Vagina (tissue), 2 donors: ENCODE measurements at regions not wholly inside any gene's neighbourhood (a gene's known extent, or its start where the extent isn't known, plus 50 kb on each side); places are given as distances from the start of the nearest gene placed in this dataset.

Experiments
- DNase-seq, 2 donors: peaks; one replicate each; pipeline ENCODE4 v3.0.0-alpha.2; 2017; ENCODE audit errors: extremely low spot score in 2 of 2
- H3K27ac ChIP-seq: fragments of 200-600 bp; sonication (generic); one replicate; pipeline ENCODE4 v1.5.1; 2019
- H3K27me3 ChIP-seq: fragments of 200-600 bp; sonication (generic); one replicate; pipeline ENCODE4 v1.5.1; 2019
- H3K36me3 ChIP-seq, 2 donors: fragments of 200-600 bp; sonication (generic); one replicate each; pipeline ENCODE4 v1.5.1; 2017 to 2019
- H3K4me1 ChIP-seq: fragments of 200-600 bp; sonication (generic); one replicate; pipeline ENCODE4 v1.5.1; 2019
- H3K4me3 ChIP-seq, 2 donors: fragments of 200-600 bp; sonication (generic); 1 replicate in 1 of 2; 2 replicates in 1 of 2; pipeline ENCODE4 v1.5.1; 2016 to 2019
- H3K9me3 ChIP-seq: fragments of 200-600 bp; sonication (generic); one replicate; pipeline ENCODE4 v1.5.1; 2019
- CTCF ChIP-seq, 3 experiments: fragments of 450-650 bp in 2 of 3; fragments of 200-600 bp in 1 of 3; sonication (generic) in 1 of 3; IDR thresholded peaks; one replicate each; pipeline ENCODE4 v1.5.1; 2017 to 2019; ENCODE audit warnings: antibody characterized with exemption in 3 of 3, mild to moderate bottlenecking in 2 of 3, moderate library complexity in 2 of 3
- POLR2A ChIP-seq, 2 donors: fragments of 450-650 bp; IDR thresholded peaks; one replicate each; pipeline ENCODE4 v1.6.1; 2017; ENCODE audit warnings: antibody characterized with exemption in 2 of 2, mild to moderate bottlenecking in 2 of 2, moderate library complexity in 2 of 2
- POLR2AphosphoS5 ChIP-seq, 2 donors: sonication (generic); formaldehyde crosslinking; IDR thresholded peaks; one replicate each; pipeline ENCODE4 v1.9.0; 2017; ENCODE audit warnings: antibody characterized with exemption in 2 of 2, mild to moderate bottlenecking in 2 of 2, low read depth in 1 of 2; ENCODE audit not compliant: insufficient read depth in 1 of 2
- intact Hi-C: fragments of 100-400 bp; cut with DNase I; formaldehyde crosslinking; loops from one replicate; pipeline ENCODE4 v1.15.1; 2023

DNA sequence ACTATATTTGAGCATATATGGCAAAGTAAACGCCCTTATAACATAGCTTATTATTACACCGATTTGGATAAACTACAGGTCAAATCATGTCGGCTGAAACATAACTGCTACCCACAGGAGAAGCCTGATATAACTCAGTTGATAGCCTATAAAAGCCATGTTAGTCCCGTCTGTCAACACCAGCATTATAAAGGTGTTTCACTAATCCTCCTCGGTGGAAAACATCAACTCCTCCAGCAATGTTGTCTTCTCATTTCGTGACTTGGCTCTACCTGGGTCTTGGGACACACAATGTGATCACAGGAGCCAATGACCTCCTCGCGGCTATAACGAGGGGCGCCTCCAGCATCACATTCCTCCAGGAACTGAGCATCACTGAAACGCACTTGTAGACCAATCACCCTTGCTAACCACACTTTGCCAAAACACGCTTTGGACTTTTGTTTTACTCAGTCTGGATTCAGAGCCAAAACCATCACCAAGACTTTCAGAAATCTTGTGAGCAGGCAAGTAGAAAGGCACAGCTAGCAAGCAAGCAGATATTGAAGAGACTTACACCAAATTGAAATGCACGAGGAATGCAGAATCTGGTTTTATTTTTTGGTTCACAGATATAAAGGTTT, 269.7 kb upstream of the NFE2L3 start:
- no peak for DNase-seq
- intact Hi-C loops = no loop called here
- Histone ChIP-seq H3K4me3 (no peak overlapping the region), H3K27me3 (no peaks in the 10 kb centered on the region), H3K4me1 (no peaks in the 10 kb centered on the region), H3K9me3 (no peaks in the 10 kb centered on the region), H3K27ac (no peak overlapping the region), H3K36me3 (no peaks in the 10 kb centered on the region)
- TF ChIP-seq POLR2A (IDR thresholded peaks at IDR 0.05) (no peak), CTCF (IDR thresholded peaks at IDR 0.05) (no peak), POLR2AphosphoS5 (IDR thresholded peaks at IDR 0.05; ENCODE audit: insufficient read depth in 1 of 2, low read depth in 1 of 2) (no peak)

DNA sequence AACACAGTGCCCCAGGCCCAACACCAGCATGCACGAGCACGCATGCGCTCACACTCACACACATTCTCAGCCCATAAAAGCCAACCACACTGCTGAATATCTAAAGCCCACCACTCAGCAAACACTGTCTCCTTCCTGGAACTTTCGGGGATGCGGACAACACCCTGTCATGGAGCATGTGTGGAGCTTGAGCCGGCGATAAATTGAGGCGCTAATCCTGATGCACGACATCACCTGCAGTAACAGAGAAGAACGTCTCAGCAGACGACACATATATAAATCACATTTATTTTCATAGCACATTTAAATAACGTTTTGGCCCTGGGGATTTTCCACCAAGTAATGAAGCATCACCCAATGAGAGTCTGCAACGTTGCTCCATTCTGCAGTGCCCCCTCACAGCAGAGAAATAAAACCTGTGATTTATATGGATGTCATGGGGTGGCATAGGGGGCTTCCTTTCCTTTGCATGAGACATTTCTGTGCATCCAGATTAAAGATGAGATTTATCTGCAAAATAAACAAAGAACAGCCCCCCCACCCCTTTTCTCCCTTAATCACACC, 267.7 kb upstream of the NFE2L3 start:
- no peaks in the 10 kb centered on the region for H3K4me1 ChIP-seq
- H3K9me3 ChIP-seq = no peaks in the 10 kb centered on the region
- intact Hi-C loops = no loop called here
- no peak overlapping the region for H3K4me3 ChIP-seq
- TF ChIP-seq CTCF (IDR thresholded peaks at IDR 0.05) = no peak
- TF ChIP-seq POLR2A (IDR thresholded peaks at IDR 0.05) = no peak
- no peak for TF ChIP-seq POLR2AphosphoS5 (IDR thresholded peaks at IDR 0.05; ENCODE audit: insufficient read depth in 1 of 2, low read depth in 1 of 2)
- DNase-seq = no peak
- no peaks in the 10 kb centered on the region for H3K36me3 ChIP-seq
- no peaks in the 10 kb centered on the region for H3K27me3 ChIP-seq
- H3K27ac ChIP-seq = no peak overlapping the region

DNA sequence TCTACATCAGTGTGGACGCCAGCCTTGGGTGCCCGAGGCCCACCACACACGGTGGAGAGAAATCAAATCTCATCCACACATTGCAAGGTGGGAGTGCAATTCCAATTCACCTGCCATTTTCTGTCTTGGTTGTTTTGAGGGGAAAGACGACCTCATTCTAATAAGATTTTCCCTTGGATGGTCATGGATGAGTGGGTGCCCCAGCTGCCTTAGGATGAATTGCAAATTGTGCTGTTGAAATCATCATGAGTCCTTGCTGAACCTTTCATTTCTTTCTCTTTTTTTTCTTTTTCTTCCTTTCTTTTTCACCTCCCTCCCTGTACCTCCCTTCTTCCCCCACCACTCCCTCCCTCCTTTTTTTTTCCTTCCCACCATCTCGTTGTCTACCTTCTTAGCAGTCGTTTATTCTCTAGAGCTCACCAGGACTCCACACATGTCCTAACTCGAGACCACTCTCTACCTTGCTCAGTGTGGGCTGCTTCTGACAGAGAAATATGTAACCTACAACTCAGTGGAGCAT, 266.9 kb upstream of the NFE2L3 start:
- Histone ChIP-seq H3K36me3 (no peaks in the 10 kb centered on the region), H3K27ac (no peak overlapping the region), H3K4me3 (no peak overlapping the region), H3K4me1 (no peaks in the 10 kb centered on the region), H3K27me3 (no peaks in the 10 kb centered on the region), H3K9me3 (no peaks in the 10 kb centered on the region)
- DNase-seq = no peak
- intact Hi-C loops = no loop called here
- no peak for TF ChIP-seq CTCF (IDR thresholded peaks at IDR 0.05)

- DNase-seq = no peak
- TF ChIP-seq POLR2AphosphoS5 (IDR thresholded peaks at IDR 0.05; ENCODE audit: insufficient read depth in 1 of 2, low read depth in 1 of 2) = no peak
- no peak for TF ChIP-seq POLR2A (IDR thresholded peaks at IDR 0.05)
- no peak for TF ChIP-seq CTCF (IDR thresholded peaks at IDR 0.05)
- Histone ChIP-seq H3K27me3 (no peaks in the 10 kb centered on the region), H3K36me3 (no peaks in the 10 kb centered on the region), H3K27ac (no peak overlapping the region), H3K9me3 (no peaks in the 10 kb centered on the region), H3K4me1 (no peaks in the 10 kb centered on the region), H3K4me3 (no peak overlapping the region)
- intact Hi-C loops = no loop called here
These were observed 265.4 kb upstream of the NFE2L3 start for GRCh38 chr7:25886387-25887240.

- Histone ChIP-seq H3K27ac (no peak overlapping the region), H3K27me3 (no peaks in the 10 kb centered on the region), H3K9me3 (no peaks in the 10 kb centered on the region), H3K4me1 (no peaks in the 10 kb centered on the region), H3K36me3 (no peaks in the 10 kb centered on the region), H3K4me3 (no peak overlapping the region)
- TF ChIP-seq POLR2A (IDR thresholded peaks at IDR 0.05) = no peak
- no peak for TF ChIP-seq CTCF (IDR thresholded peaks at IDR 0.05)
- TF ChIP-seq POLR2AphosphoS5 (IDR thresholded peaks at IDR 0.05; ENCODE audit: insufficient read depth in 1 of 2, low read depth in 1 of 2) = no peak
- intact Hi-C loops = no loop called here
- no peak for DNase-seq
These were observed 264.7 kb upstream of the NFE2L3 start for GRCh38 chr7:25887266-25887665.
